ENCODE measurements at regions not wholly inside any gene's neighbourhood (a gene's known extent, or its start where the extent isn't known, plus 50 kb on each side); places are given as distances from the start of the nearest gene placed in this dataset.
A peak's percentile ranks its signal among the peaks of the same experiment; 100 is the strongest.

- Histone ChIP-seq H3K9me3 (no peaks in the 10 kb centered on the region), H3K27me3 (no peaks in the 10 kb centered on the region), H3K4me3 (no peak overlapping the region), H3K4me1 (no peaks in the 10 kb centered on the region), H3K27ac (no peak overlapping the region), H3K36me3 (ENCODE audit: low read depth, missing control alignments) (no peaks in the 10 kb centered on the region)
- no peak for TF ChIP-seq CTCF (IDR thresholded peaks at IDR 0.05)
- TF ChIP-seq POLR2A (IDR thresholded peaks at IDR 0.05): no peak
- intact Hi-C loops (cut with DNase I; ENCODE audit: low total_unique reads): no loop called here
- WGBS, 2 donors: 29 to 69% methylated on average over 1 of the region's 1 CpG
- DNase-seq: no peak
Observed at GRCh38 chr4:62822306-62822705, 1586.9 kb downstream of the TECRL start.

GRCh38 chr4:62816566-62816965, 1592.7 kb downstream of the TECRL start:
- WGBS, 2 donors: 68 to 69% methylated on average over 25 of the region's 25 CpGs
- DNase-seq: peak; percentile 54
- H3K9me3 ChIP-seq: no peaks in the 10 kb centered on the region
- H3K27me3 ChIP-seq: no peaks in the 10 kb centered on the region
- H3K27ac ChIP-seq: no peak overlapping the region
- H3K4me1 ChIP-seq: peaks cover 19% of the 10 kb centered on the region
- no peaks in the 10 kb centered on the region for H3K36me3 ChIP-seq (ENCODE audit: low read depth, missing control alignments)
- intact Hi-C loops (cut with DNase I; ENCODE audit: low total_unique reads): no loop called here
- H3K4me3 ChIP-seq: peak overlapping the region; percentile 10 to 11
- TF ChIP-seq CTCF (IDR thresholded peaks at IDR 0.05) (no peak), POLR2A (IDR thresholded peaks at IDR 0.05) (no peak)

- no peaks in the 10 kb centered on the region for H3K9me3 ChIP-seq
- DNase-seq: peak; percentile 60
- no peaks in the 10 kb centered on the region for H3K27me3 ChIP-seq
- H3K4me3 ChIP-seq: no peak overlapping the region
- intact Hi-C loops (cut with DNase I; ENCODE audit: low total_unique reads): no loop called here
- no peak for TF ChIP-seq POLR2A (IDR thresholded peaks at IDR 0.05)
- no peak for TF ChIP-seq CTCF (IDR thresholded peaks at IDR 0.05)
- no peaks in the 10 kb centered on the region for H3K36me3 ChIP-seq (ENCODE audit: low read depth, missing control alignments)
- peaks cover 19% of the 10 kb centered on the region for H3K4me1 ChIP-seq
- peak overlapping the region; percentile 59 to 65 for H3K27ac ChIP-seq
- WGBS, 2 donors: 20 to 31% methylated on average over 3 of the region's 3 CpGs
Observed at GRCh38 chr4:62814510-62815047, 1594.7 kb downstream of the TECRL start.

- TF ChIP-seq POLR2A (IDR thresholded peaks at IDR 0.05) (no peak), CTCF (IDR thresholded peaks at IDR 0.05) (no peak)
- no peak overlapping the region for H3K4me3 ChIP-seq
- no peaks in the 10 kb centered on the region for H3K27me3 ChIP-seq
- intact Hi-C loops (cut with DNase I; ENCODE audit: low total_unique reads): no loop called here
- H3K27ac ChIP-seq: no peak overlapping the region
- no peaks in the 10 kb centered on the region for H3K36me3 ChIP-seq (ENCODE audit: low read depth, missing control alignments)
- H3K9me3 ChIP-seq: no peaks in the 10 kb centered on the region
- DNase-seq: no peak
- 88 to 94% methylated on average over 4 to 5 of the region's 5 CpGs for WGBS, 2 donors
- H3K4me1 ChIP-seq: no peaks in the 10 kb centered on the region
Observed at GRCh38 chr4:62806816-62807215, 1602.4 kb downstream of the TECRL start.

- 90 to 96% methylated on average over 2 of the region's 2 CpGs for WGBS, 2 donors
- no peaks in the 10 kb centered on the region for H3K9me3 ChIP-seq
- H3K36me3 ChIP-seq (ENCODE audit: low read depth, missing control alignments): no peaks in the 10 kb centered on the region
- no peak overlapping the region for H3K27ac ChIP-seq
- TF ChIP-seq CTCF (IDR thresholded peaks at IDR 0.05) (no peak), POLR2A (IDR thresholded peaks at IDR 0.05) (no peak)
- no peak overlapping the region for H3K4me3 ChIP-seq
- H3K27me3 ChIP-seq: no peaks in the 10 kb centered on the region
- intact Hi-C loops (cut with DNase I; ENCODE audit: low total_unique reads): no loop called here
- H3K4me1 ChIP-seq: no peaks in the 10 kb centered on the region
- DNase-seq: no peak
Observed at GRCh38 chr4:62804075-62804474, 1603.9 kb downstream of the ADGRL3 start.

All from testis (tissue), 2 donors.